NCI-H524 treated with DMSO at 0.1 percent for 48 hours (cell line): ENCODE measurements at regions not wholly inside any gene's neighbourhood (a gene's known extent, or its start where the extent isn't known, plus 50 kb on each side); places are given as distances from the start of the nearest gene placed in this dataset.
"Not testable (repeated sequence)": the region's sequence is repeated elsewhere in the genome, so short reads cannot be mapped to it uniquely, and the experiment has no call there.

Source experiments
- DNase-seq: peaks from one replicate; lab custom pipeline; 2025; lab: John Stamatoyannopoulos, UW

GRCh38 chr14:59006179-59006578 lies 182.3 kb upstream of the DAAM1 start:
- DNase-seq = not testable (repeated sequence)

- DNase-seq = no peak
These were observed 178.5 kb upstream of the DAAM1 start for GRCh38 chr14:59009967-59010366.

GRCh38 chr14:59013672-59014298 lies 174.7 kb upstream of the DAAM1 start:
- DNase-seq = no peak

GRCh38 chr14:59015482-59015881 lies 173.0 kb upstream of the DAAM1 start:
- no peak for DNase-seq

GRCh38 chr14:59017285-59017965 lies 171.0 kb upstream of the DAAM1 start:
- DNase-seq = no peak

GRCh38 chr14:59018460-59018859 lies 170.0 kb upstream of the DAAM1 start:
- no peak for DNase-seq

- DNase-seq = no peak
These were observed 169.5 kb upstream of the DAAM1 start for GRCh38 chr14:59018978-59019377.

- peak; percentile 30 for DNase-seq
These were observed 168.1 kb upstream of the DAAM1 start for GRCh38 chr14:59020382-59020781.

GRCh38 chr14:59022144-59022543 lies 166.3 kb upstream of the DAAM1 start:
- DNase-seq = no peak

GRCh38 chr14:59026081-59026480 lies 162.4 kb upstream of the DAAM1 start:
- DNase-seq = no peak

GRCh38 chr14:59026640-59027039 lies 161.8 kb upstream of the DAAM1 start:
- DNase-seq = not testable (repeated sequence)

- DNase-seq = peak; percentile 66
These were observed 159.8 kb upstream of the DAAM1 start for GRCh38 chr14:59028476-59029202.

- no peak for DNase-seq
These were observed 155.6 kb upstream of the DAAM1 start for GRCh38 chr14:59032826-59033225.

GRCh38 chr14:59036134-59036533 lies 152.3 kb upstream of the DAAM1 start:
- DNase-seq = no peak

- no peak for DNase-seq
These were observed 151.4 kb upstream of the DAAM1 start for GRCh38 chr14:59037086-59037485.

GRCh38 chr14:59037620-59038019 lies 150.8 kb upstream of the DAAM1 start:
- no peak for DNase-seq

GRCh38 chr14:59038746-59039145 lies 149.7 kb upstream of the DAAM1 start:
- DNase-seq = no peak

GRCh38 chr14:59041308-59041707 lies 147.2 kb upstream of the DAAM1 start:
- DNase-seq = no peak

GRCh38 chr14:59044707-59045106 lies 143.8 kb upstream of the DAAM1 start:
- DNase-seq = no peak

- no peak for DNase-seq
These were observed 141.7 kb upstream of the DAAM1 start for GRCh38 chr14:59046746-59047145.

GRCh38 chr14:59055006-59055405 lies 133.5 kb upstream of the DAAM1 start:
- DNase-seq = no peak

GRCh38 chr14:59055439-59056045 lies 132.9 kb upstream of the DAAM1 start:
- DNase-seq = no peak

- DNase-seq = no peak
These were observed 130.9 kb upstream of the DAAM1 start for GRCh38 chr14:59057551-59057950.
